HepG2 (cell line): ENCODE measurements at regions not wholly inside any gene's neighbourhood (a gene's known extent, or its start where the extent isn't known, plus 50 kb on each side); places are given as distances from the start of the nearest gene placed in this dataset.

ENCODE experiments used
- CBX1 ChIP-seq: IDR thresholded peaks from one replicate; pipeline ENCODE4 v1.6.1; 2016; ENCODE audit warnings: antibody characterized with exemption, low read depth
- CERS6 ChIP-seq: sonication (generic); formaldehyde crosslinking; IDR thresholded peaks from 2 replicates; pipeline ENCODE4 v1.5.0; 2020; ENCODE audit warnings: missing genetic modification reagents
- CHD2 ChIP-seq: IDR thresholded peaks from 2 replicates; pipeline ENCODE4 v1.6.1; 2011; ENCODE audit warnings: low read depth, low read length, improper control_type of control experiment
- CTCF ChIP-seq: sonication (generic); formaldehyde crosslinking; IDR thresholded peaks from 2 replicates; pipeline ENCODE4 v1.5.0; 2020; ENCODE audit warnings: mild to moderate bottlenecking, missing genetic modification reagents, moderate library complexity
- FOXM1 ChIP-seq: sonication (generic); formaldehyde crosslinking; IDR thresholded peaks from 2 replicates; pipeline ENCODE4 v1.5.0; 2020; ENCODE audit warnings: missing genetic modification reagents
- MEIS2 ChIP-seq: sonication (generic); formaldehyde crosslinking; IDR thresholded peaks from 2 replicates; pipeline ENCODE4 v1.9.0; 2021; ENCODE audit warnings: mild to moderate bottlenecking, missing genetic modification reagents
- MXD4 ChIP-seq: IDR thresholded peaks from 2 replicates; pipeline ENCODE4 v1.6.1; 2016; ENCODE audit warnings: mild to moderate bottlenecking, missing biosample characterization, missing genetic modification reagents
- SRF ChIP-seq: IDR thresholded peaks from 2 replicates; pipeline ENCODE4 v1.6.1; 2011; ENCODE audit warnings: mild to moderate bottlenecking, low read depth, low read length, moderate library complexity
- ZNF253 ChIP-seq: sonication (generic); formaldehyde crosslinking; IDR thresholded peaks from 2 replicates; pipeline ENCODE4 v1.8.0; 2022; ENCODE audit warnings: mild to moderate bottlenecking, missing genetic modification reagents, borderline replicate concordance
- ZNF317 ChIP-seq: sonication (generic); formaldehyde crosslinking; IDR thresholded peaks from 2 replicates; pipeline ENCODE4 v1.5.0; 2020; ENCODE audit warnings: mild to moderate bottlenecking, missing genetic modification reagents
- ZNF501 ChIP-seq: sonication (generic); formaldehyde crosslinking; IDR thresholded peaks from 2 replicates; pipeline ENCODE4 v1.5.1; 2020; ENCODE audit warnings: mild to moderate bottlenecking, moderate library complexity, missing genetic modification reagents
- ZNF780A ChIP-seq: sonication (generic); formaldehyde crosslinking; IDR thresholded peaks from 2 replicates; pipeline ENCODE4 v1.8.0; 2022; ENCODE audit warnings: mild to moderate bottlenecking, missing genetic modification reagents, moderate library complexity

GRCh38 chr1:36707221-36707620 is 224.5 kb upstream of the CSF3R start:
- TF ChIP-seq CBX1 (no peak), FOXM1 (CRISPR knock-in tag) (no peak), CERS6 (no peak), SRF (no peak), MEIS2 (CRISPR knock-in tag) (no peak), CTCF (CRISPR knock-in tag) (no peak), ZNF317 (no peak), MXD4 (CRISPR knock-in tag) (no peak), ZNF253 (CRISPR knock-in tag) (no peak), ZNF780A (CRISPR knock-in tag) (no peak), ZNF501 (CRISPR knock-in tag) (no peak), CHD2 (no peak)
